NB4 (cell line): ENCODE measurements at regions not wholly inside any gene's neighbourhood (a gene's known extent, or its start where the extent isn't known, plus 50 kb on each side); places are given as distances from the start of the nearest gene placed in this dataset.

Experiments used
- CTCF ChIP-seq: IDR thresholded peaks from one replicate; pipeline ENCODE4 v1.5.1; 2012; ENCODE audit warnings: low read depth, low read length
- MAX ChIP-seq: IDR thresholded peaks from 2 replicates; pipeline ENCODE4 v1.6.1; 2011; ENCODE audit warnings: low read depth, low read length
- POLR2A ChIP-seq: IDR thresholded peaks from 2 replicates; pipeline ENCODE4 v1.6.1; 2011; ENCODE audit warnings: mild to moderate bottlenecking; ENCODE audit not compliant: insufficient read length; ENCODE audit errors: extremely low read depth

- TF ChIP-seq CTCF (no peak), POLR2A (no peak), MAX (no peak)
Observed at GRCh38 chr17:77306048-77306789, 165.4 kb downstream of the SEC14L1 start.
